GM23338 (cell line): ENCODE measurements at regions not wholly inside any gene's neighbourhood (a gene's known extent, or its start where the extent isn't known, plus 50 kb on each side); places are given as distances from the start of the nearest gene placed in this dataset.

Source experiments
- ATAC-seq: fragments of 200-7000 bp; cut with Tn5 transposase; 3 replicates; pipeline ENCODE4 v1.9.1; 2020
- DNase-seq: peaks from one replicate; pipeline ENCODE4 v3.0.0-alpha.2; 2015; ENCODE audit warnings: low spot score
- H2AFZ ChIP-seq: fragments of 200-600 bp; sonication (generic); 2 replicates; pipeline ENCODE4 v1.8.0; 2016; ENCODE audit warnings: antibody characterized with exemption, mild to moderate bottlenecking, moderate library complexity
- H3F3A ChIP-seq: fragments of 200-600 bp; sonication (generic); replicated peaks from 2 replicates; pipeline ENCODE4 v1.8.0; 2017; ENCODE audit warnings: antibody characterized with exemption, mixed run types, low read depth
- H3K27ac ChIP-seq: fragments of 200-600 bp; sonication (generic); 2 replicates; pipeline ENCODE4 v1.6.1; 2016; ENCODE audit warnings: low read depth
- H3K27me3 ChIP-seq: fragments of 200-600 bp; sonication (generic); 2 replicates; pipeline ENCODE4 v1.8.0; 2016; ENCODE audit warnings: mild to moderate bottlenecking, mixed run types, moderate library complexity; ENCODE audit not compliant: insufficient read depth
- H3K36me3 ChIP-seq: fragments of 200-600 bp; sonication (generic); 2 replicates; pipeline ENCODE4 v1.8.0; 2016; ENCODE audit warnings: mild to moderate bottlenecking; ENCODE audit not compliant: insufficient read depth
- H3K4me1 ChIP-seq: fragments of 200-600 bp; sonication (generic); 2 replicates; pipeline ENCODE4 v1.8.0; 2016; ENCODE audit warnings: mild to moderate bottlenecking, moderate library complexity; ENCODE audit not compliant: insufficient read depth
- H3K4me2 ChIP-seq: fragments of 200-600 bp; sonication (generic); 2 replicates; pipeline ENCODE4 v1.7.1; 2017; ENCODE audit warnings: mixed run types
- H3K4me3 ChIP-seq: fragments of 200-600 bp; sonication (generic); 2 replicates; pipeline ENCODE4 v1.6.1; 2016; ENCODE audit warnings: mixed run types
- H3K79me2 ChIP-seq: fragments of 200-600 bp; sonication (generic); replicated peaks from 2 replicates; pipeline ENCODE4 v1.8.0; 2017; ENCODE audit warnings: mild to moderate bottlenecking; ENCODE audit not compliant: insufficient read depth
- H3K9me2 ChIP-seq: fragments of 200-600 bp; sonication (generic); 2 replicates; pipeline ENCODE4 v1.8.0; 2017; ENCODE audit not compliant: insufficient read depth
- H4K20me1 ChIP-seq: fragments of 200-600 bp; sonication (generic); replicated peaks from 2 replicates; pipeline ENCODE4 v1.8.0; 2017; ENCODE audit warnings: mild to moderate bottlenecking; ENCODE audit not compliant: insufficient read depth
- H3K27ac Mint-ChIP-seq: 2 replicates; pipeline ENCODE4 v1.8.0; 2020; ENCODE audit warnings: inconsistent platforms, mild to moderate bottlenecking, moderate library complexity, mixed read lengths
- H3K27me3 Mint-ChIP-seq: 3 replicates; pipeline ENCODE4 v1.8.0; 2022; ENCODE audit warnings: low read depth, mild to moderate bottlenecking, moderate library complexity, mixed read lengths, inconsistent platforms; ENCODE audit not compliant: insufficient read depth, poor library complexity
- H3K36me3 Mint-ChIP-seq: 3 replicates; pipeline ENCODE4 v1.8.0; 2021; ENCODE audit warnings: low read depth, mild to moderate bottlenecking, inconsistent platforms, moderate library complexity, mixed read lengths
- H3K4me1 Mint-ChIP-seq: 3 replicates; pipeline ENCODE4 v1.8.0; 2020; ENCODE audit warnings: mild to moderate bottlenecking, inconsistent platforms, mixed read lengths
- H3K4me3 Mint-ChIP-seq: 3 replicates; pipeline ENCODE4 v1.8.0; 2021; ENCODE audit warnings: moderate library complexity, mild to moderate bottlenecking, inconsistent platforms, mixed read lengths
- H3K9me3 Mint-ChIP-seq: 3 replicates; pipeline ENCODE4 v1.8.0; 2020; ENCODE audit warnings: moderate library complexity, mild to moderate bottlenecking, inconsistent platforms, mixed read lengths
- CTCF ChIP-seq, 2 experiments: fragments of 200-600 bp in 1 of 2; sonication (generic) in 1 of 2; conservative IDR thresholded peaks; 2 replicates each; pipeline versions ENCODE4 v1.5.1 to v1.6.1; 2016 to 2017; ENCODE audit warnings: antibody characterized with exemption in 2 of 2, low read depth in 2 of 2, mild to moderate bottlenecking in 2 of 2, moderate library complexity in 1 of 2
- ETS1 ChIP-seq: IDR thresholded peaks from 2 replicates; pipeline ENCODE4 v1.6.1; 2016; ENCODE audit warnings: antibody characterized with exemption
- POLR2AphosphoS5 ChIP-seq: IDR thresholded peaks from 2 replicates; pipeline ENCODE4 v1.6.1; 2016; ENCODE audit warnings: antibody characterized with exemption, low read depth
- REST ChIP-seq: IDR thresholded peaks from one replicate; pipeline ENCODE4 v1.6.1; 2018; ENCODE audit warnings: antibody characterized with exemption; ENCODE audit not compliant: unreplicated experiment
- TF ChIP-seq, protein P1 (sequence below): fragments of 250-450 bp; sonication (Bioruptor Pico); IDR thresholded peaks from 2 replicates; pipeline ENCODE4 v1.5.0; 2020; ENCODE audit warnings: mild to moderate bottlenecking, moderate library complexity

DNA sequence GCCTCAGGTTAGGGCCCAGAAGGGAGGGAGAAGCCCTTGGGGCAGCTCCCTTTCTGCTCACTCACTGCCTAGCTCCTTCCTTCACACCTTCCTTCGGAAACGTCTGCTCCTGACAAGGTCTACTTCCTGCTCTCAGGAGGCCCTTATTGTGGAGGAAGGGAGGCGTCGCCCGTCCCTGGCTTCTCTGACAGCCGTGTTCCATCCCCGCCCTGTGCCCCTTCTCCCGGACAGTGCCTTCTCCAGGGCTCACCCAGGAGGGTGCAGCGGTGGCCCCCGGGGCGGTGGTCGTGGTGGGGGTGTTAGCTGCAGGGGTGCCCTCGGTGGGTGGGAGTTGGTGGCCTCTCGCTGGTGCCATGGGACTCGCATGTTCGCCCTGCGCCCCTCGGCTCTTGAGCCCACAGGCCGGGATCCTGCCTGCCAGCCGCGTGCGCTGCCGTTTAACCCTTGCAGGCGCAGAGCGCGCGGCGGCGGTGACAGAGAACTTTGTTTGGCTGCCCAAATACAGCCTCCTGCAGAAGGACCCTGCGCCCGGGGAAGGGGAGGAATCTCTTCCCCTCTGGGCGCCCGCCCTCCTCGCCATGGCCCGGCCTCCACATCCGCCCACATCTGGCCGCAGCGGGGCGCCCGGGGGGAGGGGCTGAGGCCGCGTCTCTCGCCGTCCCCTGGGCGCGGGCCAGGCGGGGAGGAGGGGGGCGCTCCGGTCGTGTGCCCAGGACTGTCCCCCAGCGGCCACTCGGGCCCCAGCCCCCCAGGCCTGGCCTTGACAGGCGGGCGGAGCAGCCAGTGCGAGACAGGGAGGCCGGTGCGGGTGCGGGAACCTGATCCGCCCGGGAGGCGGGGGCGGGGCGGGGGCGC, 231.9 kb downstream of the SEC14L1 start:
- Mint-ChIP-seq H3K36me3 (no peaks in the 10 kb centered on the region), H3K4me1 (peaks cover 57% of the 10 kb centered on the region), H3K27me3 (peaks cover 35% of the 10 kb centered on the region), H3K4me3 (peak overlapping the region; percentile 68), H3K9me3 (no peaks in the 10 kb centered on the region), H3K27ac (no peak overlapping the region)
- Histone ChIP-seq H3K4me1 (peaks cover 47% of the 10 kb centered on the region), H3K4me3 (peak overlapping the region; percentile 96), H3F3A (0 out of 2 replicates have a peak, but pooled peaks cover 11% of the 10 kb centered on the region), H3K27me3 (no peaks in the 10 kb centered on the region), H3K79me2 (peaks cover 41% of the 10 kb centered on the region), H4K20me1 (peaks cover 29% of the 10 kb centered on the region), H3K27ac (peak overlapping the region; percentile 78; the same call in 1 of the 2 replicates), H3K36me3 (no peaks in the 10 kb centered on the region), H3K9me2 (no peaks in the 10 kb centered on the region), H2AFZ (0 out of 2 replicates have a peak overlapping the region, but pooled peaks have one; percentile 38), H3K4me2 (peak overlapping the region; percentile 98)
- DNase-seq (peak; percentile 94), ATAC-seq (peak; percentile 65)
- TF ChIP-seq CTCF (conservative IDR thresholded peaks at IDR 0.05; ENCODE audit: low read depth in 2 of 2) = peak in 1 of 2 experiments; percentile 14; a peak in 1 of 4 replicates
- TF ChIP-seq POLR2AphosphoS5 = peak; percentile 14; the same call in 1 of the 2 replicates
- peak; percentile 34; the same call in 1 of the 2 replicates for TF ChIP-seq ETS1
- TF ChIP-seq REST = no peak
- TF ChIP-seq, protein P1, sequence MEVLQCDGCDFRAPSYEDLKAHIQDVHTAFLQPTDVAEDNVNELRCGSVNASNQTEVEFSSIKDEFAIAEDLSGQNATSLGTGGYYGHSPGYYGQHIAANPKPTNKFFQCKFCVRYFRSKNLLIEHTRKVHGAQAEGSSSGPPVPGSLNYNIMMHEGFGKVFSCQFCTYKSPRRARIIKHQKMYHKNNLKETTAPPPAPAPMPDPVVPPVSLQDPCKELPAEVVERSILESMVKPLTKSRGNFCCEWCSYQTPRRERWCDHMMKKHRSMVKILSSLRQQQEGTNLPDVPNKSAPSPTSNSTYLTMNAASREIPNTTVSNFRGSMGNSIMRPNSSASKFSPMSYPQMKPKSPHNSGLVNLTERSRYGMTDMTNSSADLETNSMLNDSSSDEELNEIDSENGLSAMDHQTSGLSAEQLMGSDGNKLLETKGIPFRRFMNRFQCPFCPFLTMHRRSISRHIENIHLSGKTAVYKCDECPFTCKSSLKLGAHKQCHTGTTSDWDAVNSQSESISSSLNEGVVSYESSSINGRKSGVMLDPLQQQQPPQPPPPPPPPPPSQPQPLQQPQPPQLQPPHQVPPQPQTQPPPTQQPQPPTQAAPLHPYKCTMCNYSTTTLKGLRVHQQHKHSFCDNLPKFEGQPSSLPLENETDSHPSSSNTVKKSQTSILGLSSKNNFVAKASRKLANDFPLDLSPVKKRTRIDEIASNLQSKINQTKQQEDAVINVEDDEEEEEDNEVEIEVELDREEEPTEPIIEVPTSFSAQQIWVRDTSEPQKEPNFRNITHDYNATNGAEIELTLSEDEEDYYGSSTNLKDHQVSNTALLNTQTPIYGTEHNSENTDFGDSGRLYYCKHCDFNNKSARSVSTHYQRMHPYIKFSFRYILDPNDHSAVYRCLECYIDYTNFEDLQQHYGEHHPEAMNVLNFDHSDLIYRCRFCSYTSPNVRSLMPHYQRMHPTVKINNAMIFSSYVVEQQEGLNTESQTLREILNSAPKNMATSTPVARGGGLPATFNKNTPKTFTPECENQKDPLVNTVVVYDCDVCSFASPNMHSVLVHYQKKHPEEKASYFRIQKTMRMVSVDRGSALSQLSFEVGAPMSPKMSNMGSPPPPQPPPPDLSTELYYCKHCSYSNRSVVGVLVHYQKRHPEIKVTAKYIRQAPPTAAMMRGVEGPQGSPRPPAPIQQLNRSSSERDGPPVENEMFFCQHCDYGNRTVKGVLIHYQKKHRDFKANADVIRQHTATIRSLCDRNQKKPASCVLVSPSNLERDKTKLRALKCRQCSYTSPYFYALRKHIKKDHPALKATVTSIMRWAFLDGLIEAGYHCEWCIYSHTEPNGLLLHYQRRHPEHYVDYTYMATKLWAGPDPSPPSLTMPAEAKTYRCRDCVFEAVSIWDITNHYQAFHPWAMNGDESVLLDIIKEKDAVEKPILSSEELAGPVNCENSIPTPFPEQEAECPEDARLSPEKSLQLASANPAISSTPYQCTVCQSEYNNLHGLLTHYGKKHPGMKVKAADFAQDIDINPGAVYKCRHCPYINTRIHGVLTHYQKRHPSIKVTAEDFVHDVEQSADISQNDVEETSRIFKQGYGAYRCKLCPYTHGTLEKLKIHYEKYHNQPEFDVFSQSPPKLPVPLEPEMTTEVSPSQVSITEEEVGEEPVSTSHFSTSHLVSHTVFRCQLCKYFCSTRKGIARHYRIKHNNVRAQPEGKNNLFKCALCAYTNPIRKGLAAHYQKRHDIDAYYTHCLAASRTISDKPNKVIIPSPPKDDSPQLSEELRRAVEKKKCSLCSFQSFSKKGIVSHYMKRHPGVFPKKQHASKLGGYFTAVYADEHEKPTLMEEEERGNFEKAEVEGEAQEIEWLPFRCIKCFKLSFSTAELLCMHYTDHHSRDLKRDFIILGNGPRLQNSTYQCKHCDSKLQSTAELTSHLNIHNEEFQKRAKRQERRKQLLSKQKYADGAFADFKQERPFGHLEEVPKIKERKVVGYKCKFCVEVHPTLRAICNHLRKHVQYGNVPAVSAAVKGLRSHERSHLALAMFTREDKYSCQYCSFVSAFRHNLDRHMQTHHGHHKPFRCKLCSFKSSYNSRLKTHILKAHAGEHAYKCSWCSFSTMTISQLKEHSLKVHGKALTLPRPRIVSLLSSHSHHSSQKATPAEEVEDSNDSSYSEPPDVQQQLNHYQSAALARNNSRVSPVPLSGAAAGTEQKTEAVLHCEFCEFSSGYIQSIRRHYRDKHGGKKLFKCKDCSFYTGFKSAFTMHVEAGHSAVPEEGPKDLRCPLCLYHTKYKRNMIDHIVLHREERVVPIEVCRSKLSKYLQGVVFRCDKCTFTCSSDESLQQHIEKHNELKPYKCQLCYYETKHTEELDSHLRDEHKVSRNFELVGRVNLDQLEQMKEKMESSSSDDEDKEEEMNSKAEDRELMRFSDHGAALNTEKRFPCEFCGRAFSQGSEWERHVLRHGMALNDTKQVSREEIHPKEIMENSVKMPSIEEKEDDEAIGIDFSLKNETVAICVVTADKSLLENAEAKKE (CRISPR knock-in tag) = no peak
